Left kidney (tissue), 1 donor: ENCODE measurements at regions not wholly inside any gene's neighbourhood (a gene's known extent, or its start where the extent isn't known, plus 50 kb on each side); places are given as distances from the start of the nearest gene placed in this dataset.

Experiments
- DNase-seq: peaks from one replicate; pipeline ENCODE4 v3.0.0-alpha.2; 2013

DNA sequence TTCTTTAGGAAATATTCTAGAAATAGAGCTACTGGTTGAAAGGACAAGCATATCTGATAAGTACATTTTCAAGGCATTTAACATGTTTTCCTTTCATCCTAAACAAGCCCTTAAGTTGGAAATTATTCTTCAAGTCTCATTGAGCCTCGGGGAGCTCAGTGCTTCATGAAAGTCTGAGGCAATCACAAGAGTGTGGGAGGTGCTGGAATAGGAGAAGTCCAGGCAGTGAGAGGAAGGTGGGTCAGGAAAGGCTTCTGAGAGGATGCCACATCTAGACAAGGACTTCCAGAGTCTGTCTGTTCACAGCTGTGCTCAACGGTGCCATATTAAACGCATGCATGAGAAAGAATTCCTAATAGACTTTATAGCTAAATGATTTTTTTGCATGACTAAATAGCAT is 69.8 kb downstream of the CD83 start:
- no peak for DNase-seq

DNA sequence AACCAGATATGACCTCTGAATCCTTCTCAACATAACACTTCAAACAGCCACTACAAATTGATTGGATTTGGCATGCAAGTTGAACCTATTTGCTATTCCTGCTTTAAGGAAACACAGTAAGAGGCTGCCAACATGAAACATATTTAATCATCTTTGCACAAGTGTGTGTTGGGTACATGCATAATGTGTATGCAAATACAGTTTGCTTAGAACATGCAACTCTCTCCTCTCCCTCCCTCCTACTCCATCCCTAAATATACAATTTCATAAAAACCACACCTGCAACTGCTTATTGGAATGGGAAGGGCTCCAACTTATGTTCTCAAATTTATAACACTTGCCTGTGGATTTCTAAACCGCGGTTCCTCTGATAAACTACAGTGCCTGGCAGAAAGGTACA is 71.5 kb downstream of the CD83 start:
- DNase-seq: no peak

DNA sequence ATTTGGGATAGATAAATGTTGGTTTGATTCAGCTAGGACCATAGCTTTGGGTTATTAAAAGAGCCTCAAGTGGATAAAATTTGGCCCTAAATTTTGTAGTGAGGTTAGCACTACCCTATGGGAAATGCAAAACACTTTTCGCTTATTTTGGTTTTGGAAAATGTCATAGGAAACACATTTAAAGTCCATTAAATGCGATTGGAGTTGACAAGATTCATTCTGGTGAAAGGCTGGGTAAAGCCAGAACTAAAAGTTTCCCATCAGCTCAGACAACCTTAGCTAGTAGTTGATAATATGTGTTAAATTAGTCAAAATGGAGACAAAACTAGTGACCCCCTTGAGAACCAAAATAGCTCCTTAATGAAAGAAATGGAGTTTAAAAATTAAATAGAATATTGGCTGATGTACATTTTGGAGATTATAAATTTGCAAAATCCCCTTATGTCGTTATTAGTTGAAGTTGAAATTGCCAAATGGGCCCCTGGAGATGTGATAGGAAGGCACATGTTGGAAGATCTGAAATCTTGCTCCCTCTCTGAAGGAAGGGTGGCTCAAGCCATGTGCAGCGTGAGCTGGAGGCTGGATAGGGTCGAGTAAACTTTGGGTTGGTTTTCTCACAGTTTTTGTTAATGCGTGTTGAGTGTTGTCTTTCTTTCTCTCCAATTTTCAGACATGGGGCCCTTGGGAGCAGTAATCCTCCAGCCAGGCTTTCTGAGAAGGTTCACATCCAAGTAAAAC is 72.8 kb downstream of the CD83 start:
- DNase-seq: no peak

DNA sequence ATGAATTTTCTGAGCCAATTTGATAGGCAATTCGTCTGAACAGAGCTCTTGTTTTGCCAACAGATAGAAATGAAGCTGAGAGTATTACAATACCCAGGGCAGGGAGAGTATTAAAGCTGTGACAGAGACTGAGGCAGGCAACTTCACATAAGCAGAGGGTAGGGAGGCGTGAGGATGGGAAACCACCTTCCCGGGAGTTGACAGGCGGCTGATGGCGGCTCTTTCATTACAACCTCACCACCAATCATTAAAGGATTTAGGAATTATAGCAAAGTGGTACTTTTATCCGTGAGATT is 73.3 kb downstream of the CD83 start:
- no peak for DNase-seq

GRCh38 chr6:14191761-14192160 is 74.2 kb downstream of the CD83 start:
- DNase-seq: no peak

DNA sequence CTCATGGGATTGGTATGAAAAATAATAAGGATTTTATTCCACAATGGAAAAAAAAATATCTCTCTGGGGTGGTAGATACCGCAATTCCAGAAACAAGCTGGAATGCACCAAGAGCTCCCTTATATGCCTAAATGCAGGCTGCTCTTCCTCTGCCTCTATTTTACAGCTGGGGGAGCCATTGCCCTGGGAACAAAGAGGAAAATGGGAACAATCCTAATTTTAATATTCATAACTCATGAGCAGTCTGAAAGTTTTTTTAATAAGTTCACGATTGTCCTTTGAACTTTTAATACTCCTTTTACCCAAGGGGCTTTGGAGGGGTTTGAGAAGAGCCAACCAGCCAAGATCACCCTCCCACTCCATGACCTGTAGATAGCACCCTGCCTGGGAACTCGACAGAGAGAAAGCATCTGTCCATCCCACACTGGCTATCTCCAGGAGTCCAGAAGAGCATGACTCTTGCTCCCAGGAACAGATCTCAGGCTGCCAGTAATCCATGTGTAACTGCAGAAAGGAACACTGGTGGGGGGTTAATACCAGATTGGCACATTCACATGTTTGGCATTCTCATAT is 74.7 kb downstream of the CD83 start:
- no peak for DNase-seq

DNA sequence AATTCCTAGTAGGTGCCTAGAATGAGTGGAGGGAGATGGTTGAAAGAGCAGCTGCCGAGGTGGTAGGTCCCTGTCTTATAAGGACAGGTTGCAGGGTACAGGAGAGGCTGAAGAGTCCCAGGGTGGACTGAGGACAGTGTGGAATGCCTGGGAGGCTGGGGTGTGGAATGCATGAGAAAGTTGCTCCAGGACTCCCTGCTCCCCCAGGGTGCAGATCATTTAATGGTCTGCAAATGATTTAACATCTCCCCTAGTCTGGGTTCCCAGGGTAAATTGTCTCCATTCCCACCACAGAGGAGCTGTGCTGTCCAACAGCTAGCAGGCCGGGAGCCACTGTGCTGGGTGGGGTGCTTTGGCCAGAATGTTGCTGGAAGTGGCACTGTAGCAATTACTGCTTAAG is 76.0 kb downstream of the CD83 start:
- DNase-seq: no peak

- no peak for DNase-seq
These were observed 76.9 kb downstream of the CD83 start for GRCh38 chr6:14194483-14194882.

GRCh38 chr6:14194976-14195375 is 77.4 kb downstream of the CD83 start:
- DNase-seq: no peak

- no peak for DNase-seq
These were observed 78.5 kb downstream of the CD83 start for GRCh38 chr6:14196026-14196425.

GRCh38 chr6:14197118-14197517 is 79.5 kb downstream of the CD83 start:
- DNase-seq: no peak

DNA sequence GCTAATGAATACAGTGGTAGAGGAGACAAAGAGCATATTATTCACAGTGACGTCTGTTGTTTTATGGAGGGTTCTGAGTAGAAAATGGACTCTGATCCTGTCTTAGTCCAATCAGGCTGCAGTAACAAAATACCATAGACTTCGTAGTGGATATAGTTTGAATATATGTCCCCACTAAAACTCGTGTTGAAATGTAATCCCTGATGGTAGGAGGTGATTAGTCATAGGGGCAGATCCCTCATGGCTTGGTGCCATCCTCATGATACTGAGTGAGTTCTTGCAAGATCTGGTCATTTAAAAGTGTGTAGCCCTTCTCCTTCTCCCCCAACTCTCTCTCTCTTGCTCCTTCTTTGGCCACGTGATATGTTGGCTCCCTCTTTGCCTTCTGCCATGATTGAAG is 82.5 kb downstream of the CD83 start:
- DNase-seq: no peak

- DNase-seq: no peak
These were observed 85.4 kb downstream of the CD83 start for GRCh38 chr6:14202947-14203346.

- no peak for DNase-seq
These were observed 88.8 kb downstream of the CD83 start for GRCh38 chr6:14206391-14206790.

DNA sequence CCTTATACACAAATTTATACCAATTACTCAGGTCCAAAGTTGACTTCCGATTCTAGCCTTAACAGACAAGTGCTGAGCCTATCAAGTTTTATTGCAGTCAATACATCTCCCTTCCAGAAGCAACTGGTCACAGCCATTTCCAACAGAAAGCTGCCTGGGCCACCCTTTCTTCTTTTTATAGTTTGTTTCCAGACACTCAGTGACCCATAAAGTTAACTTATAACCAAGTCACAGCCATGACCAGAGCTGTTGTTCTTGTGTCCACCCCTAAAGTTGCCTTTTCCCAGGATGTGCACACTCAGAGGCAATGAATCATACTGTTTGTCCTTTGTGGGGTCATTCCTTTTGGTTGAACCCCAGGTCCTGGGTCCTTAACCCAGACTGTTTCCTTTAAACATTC is 89.9 kb downstream of the CD83 start:
- peak; percentile 61 for DNase-seq

- no peak for DNase-seq
These were observed 91.4 kb downstream of the CD83 start for GRCh38 chr6:14209000-14209399.

DNA sequence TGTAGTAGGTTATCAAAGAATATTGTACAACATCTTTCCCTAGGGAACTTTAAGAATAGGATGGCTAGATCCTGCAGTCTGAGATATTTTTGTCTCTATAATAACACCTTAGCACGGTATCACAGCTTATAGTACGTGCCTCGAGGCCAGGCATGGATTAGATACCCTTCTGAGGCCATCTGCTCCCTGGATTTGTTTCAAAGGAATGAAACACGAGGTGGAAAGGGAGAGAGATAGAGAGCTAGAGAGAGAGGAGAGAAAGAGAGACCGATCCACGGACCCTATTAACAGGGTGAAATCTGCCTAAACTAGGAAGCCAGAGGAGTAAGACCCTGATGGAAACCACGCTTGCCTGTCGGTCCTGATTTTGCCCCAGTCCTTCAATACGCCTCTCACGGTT is 92.5 kb downstream of the CD83 start:
- DNase-seq: no peak

GRCh38 chr6:14210663-14211561 is 93.3 kb downstream of the CD83 start:
- DNase-seq: peak; percentile 91

- DNase-seq: peak; percentile 48
These were observed 94.0 kb downstream of the CD83 start for GRCh38 chr6:14211562-14211942.

DNA sequence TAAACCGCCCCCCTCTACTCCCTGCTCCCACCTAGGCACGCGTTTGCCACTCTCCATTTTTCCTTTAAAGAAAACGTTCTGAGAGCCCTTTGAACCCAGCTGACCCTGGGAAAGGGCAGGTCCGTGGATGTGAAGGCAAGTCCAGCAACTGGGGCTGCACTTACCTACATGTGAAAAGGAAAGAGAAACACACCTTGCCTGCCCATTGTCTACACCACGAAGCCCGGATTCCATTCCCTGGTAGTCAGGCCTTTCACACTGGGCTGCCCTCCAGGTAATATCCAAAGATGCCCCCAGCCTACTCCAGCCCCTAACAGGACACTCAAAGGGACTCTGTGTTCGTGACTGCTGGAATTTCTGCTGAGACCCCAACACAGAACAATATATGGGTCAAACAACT is 94.4 kb downstream of the CD83 start:
- DNase-seq: no peak

DNA sequence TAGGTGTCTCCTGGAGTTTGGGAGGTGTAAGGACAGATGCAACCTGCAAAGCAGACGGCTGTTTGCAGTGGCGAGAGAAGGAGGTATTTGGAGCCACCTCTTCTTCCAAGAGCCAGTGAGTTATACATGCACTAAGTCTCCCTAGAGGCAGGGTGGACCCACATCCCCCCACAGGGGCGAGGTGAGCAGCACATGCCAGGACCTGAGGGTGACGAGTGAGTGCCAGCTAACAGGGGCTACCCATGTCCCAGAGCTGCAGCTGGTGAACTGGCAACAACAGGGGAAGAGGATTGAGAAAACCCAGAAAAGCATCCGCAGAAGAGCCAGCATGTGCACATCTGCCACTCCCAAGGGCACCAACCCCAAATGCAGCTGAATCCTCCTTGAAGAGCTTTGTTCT is 95.1 kb downstream of the CD83 start:
- DNase-seq: no peak

GRCh38 chr6:14216946-14217684 is 99.5 kb downstream of the CD83 start:
- DNase-seq: no peak
